Nephron progenitor cell (in vitro differentiated cells): ENCODE measurements at regions not wholly inside any gene's neighbourhood (a gene's known extent, or its start where the extent isn't known, plus 50 kb on each side); places are given as distances from the start of the nearest gene placed in this dataset.

Source experiments
- DNase-seq: peaks from one replicate; pipeline ENCODE4 v3.0.0; 2021
- H3K27ac Mint-ChIP-seq: 2 replicates; pipeline ENCODE4 v1.8.0; 2021; ENCODE audit warnings: mild to moderate bottlenecking, moderate library complexity, mixed read lengths
- H3K27me3 Mint-ChIP-seq: 2 replicates; pipeline ENCODE4 v1.8.0; 2021; ENCODE audit warnings: mild to moderate bottlenecking, low read depth, mixed read lengths; ENCODE audit not compliant: poor library complexity
- H3K36me3 Mint-ChIP-seq: 2 replicates; pipeline ENCODE4 v1.8.0; 2021; ENCODE audit warnings: low read depth, mixed read lengths
- H3K4me1 Mint-ChIP-seq: 2 replicates; pipeline ENCODE4 v1.8.0; 2021; ENCODE audit warnings: mixed read lengths
- H3K4me3 Mint-ChIP-seq: 2 replicates; pipeline ENCODE4 v1.8.0; 2021; ENCODE audit warnings: mild to moderate bottlenecking, moderate library complexity, mixed read lengths
- H3K9me3 Mint-ChIP-seq: 2 replicates; pipeline ENCODE4 v1.8.0; 2021; ENCODE audit warnings: mild to moderate bottlenecking, moderate library complexity, mixed read lengths
- CTCF ChIP-seq: fragments of 200-600 bp; sonication (generic); IDR thresholded peaks from 2 replicates; pipeline ENCODE4 v1.5.0; 2021; ENCODE audit warnings: antibody characterized with exemption

GRCh38 chr3:99242271-99242670, 340.8 kb upstream of the DCBLD2 start:
- H3K4me3 Mint-ChIP-seq, result no peak overlapping the region
- H3K27ac Mint-ChIP-seq, result no peak overlapping the region
- H3K27me3 Mint-ChIP-seq, result no peaks in the 10 kb centered on the region
- no peaks in the 10 kb centered on the region for H3K4me1 Mint-ChIP-seq
- TF ChIP-seq CTCF, result no peak
- no peak for DNase-seq
- H3K9me3 Mint-ChIP-seq, result peaks cover 11% of the 10 kb centered on the region
- no peaks in the 10 kb centered on the region for H3K36me3 Mint-ChIP-seq

- H3K4me1 Mint-ChIP-seq, result no peaks in the 10 kb centered on the region
Measured at GRCh38 chr3:99240700-99241099, 339.2 kb upstream of the DCBLD2 start.

GRCh38 chr3:99236576-99236975, 335.1 kb upstream of the DCBLD2 start:
- Mint-ChIP-seq H3K27ac (no peak overlapping the region), H3K4me3 (no peak overlapping the region), H3K27me3 (no peaks in the 10 kb centered on the region), H3K4me1 (no peaks in the 10 kb centered on the region), H3K36me3 (no peaks in the 10 kb centered on the region), H3K9me3 (no peaks in the 10 kb centered on the region)
- no peak for TF ChIP-seq CTCF
- DNase-seq, result no peak

More at GRCh38 chr3:99240700-99241099, 339.2 kb upstream of the DCBLD2 start:
- no peak for DNase-seq
- Mint-ChIP-seq H3K9me3 (peaks cover 11% of the 10 kb centered on the region), H3K36me3 (no peaks in the 10 kb centered on the region), H3K4me3 (no peak overlapping the region), H3K27me3 (no peaks in the 10 kb centered on the region), H3K27ac (no peak overlapping the region)
- TF ChIP-seq CTCF, result no peak

GRCh38 chr3:99232696-99233095, 331.2 kb upstream of the DCBLD2 start:
- Mint-ChIP-seq H3K27ac (no peak overlapping the region), H3K36me3 (no peaks in the 10 kb centered on the region), H3K4me1 (no peaks in the 10 kb centered on the region), H3K4me3 (no peak overlapping the region), H3K27me3 (no peaks in the 10 kb centered on the region), H3K9me3 (no peaks in the 10 kb centered on the region)
- DNase-seq, result no peak
- TF ChIP-seq CTCF, result no peak

GRCh38 chr3:99218468-99218867, 317.0 kb upstream of the DCBLD2 start:
- H3K27me3 Mint-ChIP-seq, result no peaks in the 10 kb centered on the region
- no peak overlapping the region for H3K4me3 Mint-ChIP-seq
- H3K27ac Mint-ChIP-seq, result no peak overlapping the region
- H3K9me3 Mint-ChIP-seq, result peaks cover 17% of the 10 kb centered on the region
- no peaks in the 10 kb centered on the region for H3K36me3 Mint-ChIP-seq
- DNase-seq, result no peak
- TF ChIP-seq CTCF, result no peak
- no peaks in the 10 kb centered on the region for H3K4me1 Mint-ChIP-seq

- no peak for TF ChIP-seq CTCF
- H3K9me3 Mint-ChIP-seq, result no peaks in the 10 kb centered on the region
- no peaks in the 10 kb centered on the region for H3K36me3 Mint-ChIP-seq
- H3K27ac Mint-ChIP-seq, result no peak overlapping the region
- H3K4me3 Mint-ChIP-seq, result no peak overlapping the region
- DNase-seq, result no peak
- H3K4me1 Mint-ChIP-seq, result peaks cover 5% of the 10 kb centered on the region
- H3K27me3 Mint-ChIP-seq, result no peaks in the 10 kb centered on the region
Measured at GRCh38 chr3:99212969-99213368, 311.5 kb upstream of the DCBLD2 start.
